Ectodermal cell (in vitro differentiated cells): ENCODE measurements at regions not wholly inside any gene's neighbourhood (a gene's known extent, or its start where the extent isn't known, plus 50 kb on each side); places are given as distances from the start of the nearest gene placed in this dataset.
"Not testable (repeated sequence)": the region's sequence is repeated elsewhere in the genome, so short reads cannot be mapped to it uniquely, and the experiment has no call there.

ENCODE experiments used
- H3K27ac ChIP-seq: 2 replicates; pipeline ENCODE4 v1.7.0; 2013; ENCODE audit warnings: mild to moderate bottlenecking, low read depth, low read length; ENCODE audit not compliant: insufficient read depth, poor library complexity, severe bottlenecking
- H3K27me3 ChIP-seq: 2 replicates; pipeline ENCODE4 v1.7.0; 2013; ENCODE audit warnings: mild to moderate bottlenecking, low read length; ENCODE audit not compliant: insufficient read depth, control insufficient read depth, poor library complexity, severe bottlenecking
- H3K36me3 ChIP-seq: one replicate; pipeline ENCODE4 v1.7.0; 2013; ENCODE audit warnings: low read length; ENCODE audit not compliant: control insufficient read depth, insufficient read depth
- H3K4me1 ChIP-seq: one replicate; pipeline ENCODE4 v1.7.0; 2013; ENCODE audit warnings: low read length; ENCODE audit not compliant: control insufficient read depth, insufficient read depth
- H3K4me3 ChIP-seq: 2 replicates; pipeline ENCODE4 v1.7.0; 2013; ENCODE audit warnings: low read depth, low read length, control low read depth; ENCODE audit not compliant: insufficient read depth
- H3K9me3 ChIP-seq: 2 replicates; pipeline ENCODE4 v1.7.0; 2013; ENCODE audit warnings: mild to moderate bottlenecking, low read length, moderate library complexity; ENCODE audit not compliant: control insufficient read depth
- WGBS, 2 experiments: methylation state at CpG; one replicate each; pipeline ENCODE4 v1.1.7; 2013; ENCODE audit warnings: missing lambda C conversion rate in 2 of 2; 5-methylcytosine and 5-hydroxymethylcytosine counted together

- not testable (repeated sequence) for H3K27ac ChIP-seq, H3K4me1 ChIP-seq, H3K4me3 ChIP-seq, H3K27me3 ChIP-seq, H3K9me3 ChIP-seq, H3K36me3 ChIP-seq
- WGBS, 2 experiments, result 92 to 94% methylated on average over 2 of the region's 2 CpGs
Observed at GRCh38 chr1:118377183-118377582, 192.2 kb upstream of the SPAG17 start.

- Histone ChIP-seq H3K9me3 (no peaks in the 10 kb centered on the region), H3K27me3 (no peaks in the 10 kb centered on the region), H3K4me3 (no peak overlapping the region), H3K4me1 (no peaks in the 10 kb centered on the region), H3K36me3 (no peaks in the 10 kb centered on the region), H3K27ac (no peak overlapping the region)
Observed at GRCh38 chr1:118371612-118372011, 186.6 kb upstream of the SPAG17 start.

GRCh38 chr1:118370861-118371260 is 185.8 kb upstream of the SPAG17 start:
- no peak overlapping the region for H3K4me3 ChIP-seq
- H3K36me3 ChIP-seq, result no peaks in the 10 kb centered on the region
- no peaks in the 10 kb centered on the region for H3K4me1 ChIP-seq
- H3K27me3 ChIP-seq, result no peaks in the 10 kb centered on the region
- H3K27ac ChIP-seq, result no peak overlapping the region
- no peaks in the 10 kb centered on the region for H3K9me3 ChIP-seq

GRCh38 chr1:118366286-118366685 is 181.3 kb upstream of the SPAG17 start:
- Histone ChIP-seq H3K36me3 (no peaks in the 10 kb centered on the region), H3K27ac (no peak overlapping the region), H3K4me3 (no peak overlapping the region), H3K9me3 (no peaks in the 10 kb centered on the region), H3K27me3 (no peaks in the 10 kb centered on the region), H3K4me1 (no peaks in the 10 kb centered on the region)
- WGBS, 2 experiments, result 0% methylated on average over 1 of the region's 1 CpG; no CpG with 5 or more reads in 1 of the 2 experiments

GRCh38 chr1:118364882-118365281 is 179.9 kb upstream of the SPAG17 start:
- Histone ChIP-seq H3K4me1 (no peaks in the 10 kb centered on the region), H3K4me3 (no peak overlapping the region), H3K27ac (no peak overlapping the region), H3K27me3 (no peaks in the 10 kb centered on the region), H3K36me3 (no peaks in the 10 kb centered on the region), H3K9me3 (no peaks in the 10 kb centered on the region)
- no CpG with 5 or more reads among the region's 1 CpG for WGBS, 2 experiments

- H3K4me1 ChIP-seq, result no peaks in the 10 kb centered on the region
- WGBS, 2 experiments, result 80 to 100% methylated on average over 1 of the region's 1 CpG
- H3K36me3 ChIP-seq, result no peaks in the 10 kb centered on the region
- H3K27ac ChIP-seq, result no peak overlapping the region
- no peaks in the 10 kb centered on the region for H3K9me3 ChIP-seq
- no peaks in the 10 kb centered on the region for H3K27me3 ChIP-seq
- no peak overlapping the region for H3K4me3 ChIP-seq
Observed at GRCh38 chr1:118363396-118363795, 178.4 kb upstream of the SPAG17 start.

- 80 to 83% methylated on average over 1 to 2 of the region's 2 CpGs for WGBS, 2 experiments
- Histone ChIP-seq H3K27me3 (no peaks in the 10 kb centered on the region), H3K27ac (no peak overlapping the region)
Observed at GRCh38 chr1:118360817-118361216, 175.8 kb upstream of the SPAG17 start.

GRCh38 chr1:118346936-118347335 is 161.9 kb upstream of the SPAG17 start:
- H3K27me3 ChIP-seq, result no peaks in the 10 kb centered on the region
- H3K36me3 ChIP-seq, result no peaks in the 10 kb centered on the region
- 65 to 75% methylated on average over 2 to 3 of the region's 3 CpGs for WGBS, 2 experiments
- no peaks in the 10 kb centered on the region for H3K9me3 ChIP-seq
- H3K4me3 ChIP-seq, result no peak overlapping the region
- no peaks in the 10 kb centered on the region for H3K4me1 ChIP-seq
- no peak overlapping the region for H3K27ac ChIP-seq

More at GRCh38 chr1:118360817-118361216, 175.8 kb upstream of the SPAG17 start:
- H3K9me3 ChIP-seq, result no peaks in the 10 kb centered on the region
- H3K4me1 ChIP-seq, result no peaks in the 10 kb centered on the region
- H3K4me3 ChIP-seq, result no peak overlapping the region
- H3K36me3 ChIP-seq, result no peaks in the 10 kb centered on the region

- H3K4me1 ChIP-seq, result no peaks in the 10 kb centered on the region
- WGBS, 2 experiments, result 86 to 89% methylated on average over 5 of the region's 5 CpGs
- no peaks in the 10 kb centered on the region for H3K36me3 ChIP-seq
- H3K27me3 ChIP-seq, result no peaks in the 10 kb centered on the region
- no peaks in the 10 kb centered on the region for H3K9me3 ChIP-seq
- H3K27ac ChIP-seq, result no peak overlapping the region
- no peak overlapping the region for H3K4me3 ChIP-seq
Observed at GRCh38 chr1:118340928-118341910, 156.2 kb upstream of the SPAG17 start.

- H3K4me1 ChIP-seq, result peaks cover 6% of the 10 kb centered on the region
- WGBS, 2 experiments, result 74 to 78% methylated on average over 4 of the region's 4 CpGs
- no peaks in the 10 kb centered on the region for H3K36me3 ChIP-seq
- no peaks in the 10 kb centered on the region for H3K9me3 ChIP-seq
- H3K27me3 ChIP-seq, result no peaks in the 10 kb centered on the region
- H3K27ac ChIP-seq, result no peak overlapping the region
- H3K4me3 ChIP-seq, result no peak overlapping the region
Observed at GRCh38 chr1:118339400-118340124, 154.5 kb upstream of the SPAG17 start.
